Kidney (tissue), 13 donors: ENCODE measurements at regions not wholly inside any gene's neighbourhood (a gene's known extent, or its start where the extent isn't known, plus 50 kb on each side); places are given as distances from the start of the nearest gene placed in this dataset.
"Not testable (repeated sequence)": the region's sequence is repeated elsewhere in the genome, so short reads cannot be mapped to it uniquely, and the experiment has no call there.

ENCODE experiments used
- DNase-seq, 5 donors: peaks; one replicate each; pipeline ENCODE4 v3.0.0-alpha.2; 2013 to 2020
- FAIRE-seq: peaks from 2 replicates; lab custom pipeline; 2012; peaks lifted over from hg19 to GRCh38; lab: Jason Lieb, UNC
- H3K27ac ChIP-seq, 2 donors: one replicate each; pipeline ENCODE4 v1.7.0; 2013; ENCODE audit warnings: low read depth in 2 of 2, low read length in 2 of 2, inconsistent platforms in 1 of 2
- H3K27me3 ChIP-seq: one replicate; pipeline ENCODE4 v1.7.1; 2013; ENCODE audit warnings: low read length, inconsistent platforms; ENCODE audit not compliant: control insufficient read depth, insufficient read depth
- H3K36me3 ChIP-seq, 3 donors: one replicate each; pipeline versions ENCODE4 v1.7.0 to v1.7.1; 2013; ENCODE audit warnings: low read length in 3 of 3, control low read depth in 1 of 3, inconsistent platforms in 1 of 3; ENCODE audit not compliant: insufficient read depth in 3 of 3, control insufficient read depth in 2 of 3
- H3K4me1 ChIP-seq, 3 donors: one replicate each; pipeline versions ENCODE4 v1.7.0 to v1.7.1; 2013; ENCODE audit warnings: low read length in 3 of 3, inconsistent platforms in 1 of 3, low read depth in 1 of 3; ENCODE audit not compliant: control insufficient read depth in 2 of 3, insufficient read depth in 2 of 3
- H3K4me3 ChIP-seq, 3 donors: one replicate each; pipeline versions ENCODE4 v1.7.0 to v1.8.1; 2013; ENCODE audit warnings: low read length in 3 of 3, control low read depth in 1 of 3, inconsistent platforms in 1 of 3
- H3K9ac ChIP-seq, 3 donors: one replicate each; pipeline versions ENCODE4 v1.7.0 to v1.7.1; 2013; ENCODE audit warnings: low read length in 3 of 3, control low read depth in 1 of 3, inconsistent platforms in 1 of 3
- H3K9me3 ChIP-seq, 3 donors: one replicate each; pipeline versions ENCODE4 v1.7.0 to v1.7.1; 2013; ENCODE audit warnings: low read length in 3 of 3, control low read depth in 1 of 3, inconsistent platforms in 1 of 3; ENCODE audit not compliant: control insufficient read depth in 2 of 3, insufficient read depth in 1 of 3
- intact Hi-C: fragments of 100-400 bp; cut with DNase I; formaldehyde crosslinking; loops from one replicate; pipeline ENCODE4 v1.11.1; 2022
- TF ChIP-seq, protein P1 (sequence below): IDR thresholded peaks from 3 replicates; pipeline ENCODE4 v1.5.1; 2012; ENCODE audit warnings: mild to moderate bottlenecking, moderate library complexity, borderline replicate concordance; ENCODE audit not compliant: insufficient read depth; ENCODE audit errors: extremely low read depth
- donor health status: control.
- donor health status: control.
- donor health status: control.
- donor health status: control.
- donor health status: control.
- donor health status: DM: yes; HTN: yes; CAD: no.
- donor health status: Normal renal cell carcinoma (clear cell type).

DNA sequence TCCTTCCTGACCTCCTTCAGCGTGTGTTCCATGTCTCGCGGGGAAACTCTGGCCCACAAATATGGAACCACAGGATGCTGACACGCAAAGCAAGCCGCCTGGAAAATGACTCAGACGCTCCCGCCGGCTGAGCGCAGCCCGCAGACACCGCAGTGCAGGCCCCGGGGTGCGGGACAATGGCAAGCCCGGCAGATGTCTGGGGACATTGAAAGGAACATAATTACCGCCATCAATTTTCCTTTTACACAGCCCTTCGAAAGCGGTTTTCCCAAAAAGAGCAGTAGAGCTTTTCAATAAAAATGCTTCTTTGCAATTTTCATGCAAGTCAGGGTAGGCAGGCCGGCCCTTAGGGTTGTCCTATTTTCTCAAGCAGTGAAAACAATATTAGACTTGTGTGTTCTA lies 159.2 kb upstream of the SH3BP4 start:
- H3K36me3 ChIP-seq: no peaks in the 10 kb centered on the region
- intact Hi-C loops: no loop called here
- no peak overlapping the region for H3K9ac ChIP-seq
- no peaks in the 10 kb centered on the region for H3K27me3 ChIP-seq
- no peaks in the 10 kb centered on the region for H3K9me3 ChIP-seq
- no peak for FAIRE-seq
- H3K27ac ChIP-seq: no peak overlapping the region
- H3K4me3 ChIP-seq: no peak overlapping the region
- H3K4me1 ChIP-seq: no peaks in the 10 kb centered on the region
- no peak for DNase-seq
- TF ChIP-seq, protein P1, sequence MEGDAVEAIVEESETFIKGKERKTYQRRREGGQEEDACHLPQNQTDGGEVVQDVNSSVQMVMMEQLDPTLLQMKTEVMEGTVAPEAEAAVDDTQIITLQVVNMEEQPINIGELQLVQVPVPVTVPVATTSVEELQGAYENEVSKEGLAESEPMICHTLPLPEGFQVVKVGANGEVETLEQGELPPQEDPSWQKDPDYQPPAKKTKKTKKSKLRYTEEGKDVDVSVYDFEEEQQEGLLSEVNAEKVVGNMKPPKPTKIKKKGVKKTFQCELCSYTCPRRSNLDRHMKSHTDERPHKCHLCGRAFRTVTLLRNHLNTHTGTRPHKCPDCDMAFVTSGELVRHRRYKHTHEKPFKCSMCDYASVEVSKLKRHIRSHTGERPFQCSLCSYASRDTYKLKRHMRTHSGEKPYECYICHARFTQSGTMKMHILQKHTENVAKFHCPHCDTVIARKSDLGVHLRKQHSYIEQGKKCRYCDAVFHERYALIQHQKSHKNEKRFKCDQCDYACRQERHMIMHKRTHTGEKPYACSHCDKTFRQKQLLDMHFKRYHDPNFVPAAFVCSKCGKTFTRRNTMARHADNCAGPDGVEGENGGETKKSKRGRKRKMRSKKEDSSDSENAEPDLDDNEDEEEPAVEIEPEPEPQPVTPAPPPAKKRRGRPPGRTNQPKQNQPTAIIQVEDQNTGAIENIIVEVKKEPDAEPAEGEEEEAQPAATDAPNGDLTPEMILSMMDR: no peak

DNA sequence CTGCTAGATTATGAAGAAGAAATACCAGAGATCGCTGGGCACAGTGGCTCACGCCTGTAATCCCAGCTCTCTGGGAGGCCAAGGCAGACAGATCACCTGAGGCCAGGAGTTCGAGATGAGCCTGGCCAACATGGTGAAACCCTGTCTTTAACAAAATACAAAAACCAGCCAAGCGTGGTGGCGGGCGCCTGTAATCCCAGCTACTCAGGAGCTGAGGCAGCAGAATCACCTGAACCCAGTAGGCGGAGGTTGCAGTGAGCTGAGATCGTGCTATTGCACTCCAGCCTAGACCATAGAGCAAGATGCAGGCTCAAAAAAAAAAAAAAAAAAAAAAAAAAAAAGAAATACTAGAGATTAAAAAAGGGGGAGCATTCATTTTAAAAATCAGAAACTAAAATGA lies 159.7 kb upstream of the SH3BP4 start:
- H3K9ac ChIP-seq, H3K27ac ChIP-seq, H3K27me3 ChIP-seq, H3K4me1 ChIP-seq, H3K36me3 ChIP-seq, DNase-seq, FAIRE-seq, H3K9me3 ChIP-seq, H3K4me3 ChIP-seq, intact Hi-C loops: not testable (repeated sequence)

DNA sequence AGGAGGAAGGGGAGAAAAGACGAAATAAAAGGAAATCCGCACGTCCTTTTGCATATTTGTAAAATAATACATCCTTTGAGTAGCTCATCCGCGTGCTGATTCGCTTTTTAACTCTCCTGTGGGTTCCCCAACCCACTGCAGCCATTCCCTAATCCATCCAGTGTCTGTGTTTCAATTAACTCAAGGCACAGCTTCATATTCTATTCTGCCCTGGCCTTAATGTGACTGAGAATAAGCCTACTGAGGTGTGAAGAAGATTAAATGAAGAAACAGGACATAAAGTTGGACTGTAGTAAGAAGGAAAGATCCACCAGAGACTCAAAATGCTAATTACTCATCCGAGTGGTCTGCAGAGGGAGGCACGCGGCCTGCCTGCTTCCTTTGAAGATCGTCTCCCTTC lies 161.4 kb upstream of the SH3BP4 start:
- Histone ChIP-seq H3K4me1 (no peaks in the 10 kb centered on the region), H3K36me3 (no peaks in the 10 kb centered on the region), H3K9ac (no peak overlapping the region), H3K9me3 (no peaks in the 10 kb centered on the region), H3K27me3 (no peaks in the 10 kb centered on the region), H3K27ac (no peak overlapping the region), H3K4me3 (no peak overlapping the region)
- FAIRE-seq (no peak), DNase-seq (no peak)
- TF ChIP-seq, protein P1: no peak
- intact Hi-C loops: no loop called here

DNA sequence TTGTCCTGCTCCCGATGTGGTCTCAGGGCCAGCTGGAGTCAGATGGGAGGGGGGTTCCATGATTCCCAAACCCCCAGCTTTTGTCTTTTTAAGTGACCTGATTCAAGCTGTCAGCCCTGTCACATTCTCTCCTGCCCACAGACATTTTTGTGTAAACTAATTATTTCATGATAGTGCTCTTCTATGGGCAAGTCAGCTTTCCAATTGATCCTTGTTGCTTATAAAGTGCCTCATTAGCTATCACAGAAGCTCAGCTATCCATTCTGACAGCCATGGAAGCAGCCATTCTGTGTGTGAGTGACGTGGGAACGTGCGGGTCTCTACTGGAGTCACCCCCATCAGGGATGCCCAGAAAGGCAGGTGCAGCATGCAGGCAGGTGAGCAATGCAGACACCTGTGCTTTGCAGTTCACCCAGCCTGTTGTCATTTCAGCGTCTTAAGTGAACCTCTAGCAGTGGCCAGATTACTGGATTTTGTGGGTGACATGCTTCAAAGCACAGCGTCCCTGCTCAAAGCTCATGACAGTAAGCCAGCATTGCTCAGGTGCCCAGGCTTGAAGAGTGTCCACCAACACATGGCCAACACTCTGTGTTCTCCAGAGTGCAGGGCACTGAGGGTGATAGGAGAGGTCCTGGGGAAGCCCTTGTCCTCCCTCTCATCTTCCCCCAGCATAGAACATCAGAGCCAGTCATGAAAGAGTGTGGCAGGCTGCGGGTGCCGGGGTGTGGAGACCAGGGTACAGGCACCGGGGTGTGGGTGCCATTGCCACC lies 162.1 kb upstream of the SH3BP4 start:
- FAIRE-seq (no peak), DNase-seq (no peak)
- TF ChIP-seq, protein P1: no peak
- Histone ChIP-seq H3K9me3 (no peaks in the 10 kb centered on the region), H3K4me3 (no peak overlapping the region), H3K27ac (no peak overlapping the region), H3K27me3 (no peaks in the 10 kb centered on the region), H3K4me1 (no peaks in the 10 kb centered on the region), H3K9ac (no peak overlapping the region), H3K36me3 (no peaks in the 10 kb centered on the region)
- intact Hi-C loops: no loop called here
